ENCODE measurements at regions not wholly inside any gene's neighbourhood (a gene's known extent, or its start where the extent isn't known, plus 50 kb on each side); places are given as distances from the start of the nearest gene placed in this dataset.

- Histone ChIP-seq H4K5ac (ENCODE audit: insufficient read length, low read depth, low read length) (no peak overlapping the region), H3K27ac (ENCODE audit: insufficient read length, low read depth, low read length) (no peak overlapping the region), H3K23ac (ENCODE audit: insufficient read length, low read depth, low read length) (no peak overlapping the region), H2BK12ac (ENCODE audit: insufficient read length, low read depth, low read length) (no peak overlapping the region), H3K56ac (ENCODE audit: insufficient read length, low read depth, low read length) (no peak overlapping the region), H4K8ac (replicated peaks; ENCODE audit: insufficient read length, low read depth, low read length) (no peak overlapping the region), H4K91ac (ENCODE audit: insufficient read length, low read depth, low read length) (no peak overlapping the region), H3K4me1 (ENCODE audit: insufficient read depth, low read length) (no peaks in the 10 kb centered on the region), H3K27me3 (ENCODE audit: insufficient read depth, low read length) (no peaks in the 10 kb centered on the region), H2AK5ac (ENCODE audit: insufficient read length, low read length) (no peak overlapping the region), H3K9me3 (ENCODE audit: control insufficient read depth, low read depth, low read length) (no peaks in the 10 kb centered on the region), H2AFZ (ENCODE audit: low read length) (no peak overlapping the region), H3K23me2 (ENCODE audit: insufficient read length, low read depth, low read length, poor library complexity, severe bottlenecking) (no peaks in the 10 kb centered on the region), H3K79me1 (ENCODE audit: insufficient read depth, low read depth, low read length, poor library complexity, severe bottlenecking) (no peaks in the 10 kb centered on the region), H4K20me1 (ENCODE audit: control insufficient read depth, insufficient read depth, insufficient read length) (no peaks in the 10 kb centered on the region), H3T11ph (ENCODE audit: low read length) (no peak overlapping the region), H3K79me2 (ENCODE audit: insufficient read depth, low read length) (no peaks in the 10 kb centered on the region), H3K4ac (ENCODE audit: low read depth, low read length) (no peak overlapping the region), H3K14ac (ENCODE audit: insufficient read depth, low read length) (no peak overlapping the region), H2BK15ac (ENCODE audit: low read depth, low read length) (no peak overlapping the region), H2BK120ac (ENCODE audit: low read depth, low read length, poor library complexity, severe bottlenecking) (no peak overlapping the region), H2BK5ac (ENCODE audit: insufficient read length, low read length) (no peak overlapping the region), H3K18ac (ENCODE audit: insufficient read length, low read depth, low read length) (no peak overlapping the region), H3K4me2 (ENCODE audit: insufficient read depth, insufficient read length, low read length) (no peak overlapping the region), H3K9ac (ENCODE audit: extremely low read depth, insufficient read length, low read length) (no peak overlapping the region), H2BK20ac (ENCODE audit: low read depth, low read length, poor library complexity, severe bottlenecking) (no peak overlapping the region)
- Mint-ChIP-seq H3K9me3 (peaks cover 22 to 24% of the 10 kb centered on the region in 2 experiments), H3K27ac (no peak overlapping the region), H3K4me3 (no peak overlapping the region), H3K4me1 (0 out of 4 replicates have a peak, but pooled peaks cover 2 to 4% of the 10 kb centered on the region in 2 experiments), H3K36me3 (ENCODE audit: insufficient read depth in 1 of 3, low read depth in 3 of 3) (peaks cover 9 to 23% (median 12%) of the 10 kb centered on the region in 3 experiments), H3K27me3 (ENCODE audit: low read depth) (no peaks in the 10 kb centered on the region; the same call in none of the 2 replicates)
- no CpG with 5 or more reads among the region's 3 CpGs for WGBS (ENCODE audit: extremely low coverage, insufficient read length, low lambda C conversion rate)
- no peak for DNase-seq
- TF ChIP-seq CTCF (conservative IDR thresholded peaks at IDR 0.05), result no peak
These were observed 434.0 kb upstream of the RUNX1 start for GRCh38 chr21:35482933-35483662.

All from H9 (cell line).